ENCODE measurements at regions not wholly inside any gene's neighbourhood (a gene's known extent, or its start where the extent isn't known, plus 50 kb on each side); places are given as distances from the start of the nearest gene placed in this dataset.

DNA sequence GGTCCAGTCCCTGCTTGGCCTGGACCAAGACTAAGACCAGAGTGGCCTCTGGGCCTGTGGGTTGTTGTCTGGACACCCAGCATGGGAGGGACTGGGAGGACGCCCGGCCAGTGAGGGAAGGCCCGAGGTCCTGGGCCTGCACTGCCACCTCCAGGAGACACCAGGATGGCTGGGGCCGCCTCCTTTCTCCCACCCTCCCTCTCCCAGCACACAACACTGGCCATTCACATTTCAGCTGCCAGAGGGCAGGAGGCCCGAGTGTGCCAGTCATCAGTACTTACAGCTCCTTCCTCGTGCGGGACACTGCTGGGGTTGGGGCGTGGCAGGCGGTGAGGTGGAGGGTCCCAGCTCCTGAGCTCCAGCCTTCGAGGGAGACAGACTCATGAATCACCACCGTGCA is 133.5 kb downstream of the ASB1 start:
- DNase-seq (ENCODE audit: low spot score), result no peak

DNA sequence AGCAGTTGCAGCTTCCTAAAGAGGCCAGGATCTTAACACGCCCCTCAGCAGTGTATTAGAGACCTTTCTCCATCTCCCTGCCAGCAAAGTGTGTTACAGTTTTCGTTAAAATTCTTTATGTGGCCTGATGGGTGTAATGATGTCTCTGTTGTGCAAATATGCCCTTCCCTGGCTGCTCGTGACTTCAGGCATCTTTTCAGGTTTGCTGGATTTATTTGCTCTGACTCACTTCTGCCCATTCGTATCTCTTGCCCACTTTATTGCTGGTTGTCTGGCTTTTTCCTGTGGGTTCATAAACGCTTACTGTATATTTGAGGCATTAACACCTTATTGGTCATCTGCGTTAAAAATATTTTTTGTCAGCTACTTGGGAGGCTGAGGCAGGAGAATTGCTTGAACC is 134.5 kb downstream of the ASB1 start:
- DNase-seq (ENCODE audit: low spot score), result no peak

GRCh38 chr2:238562446-238562845 is 135.7 kb downstream of the ASB1 start:
- no peak for DNase-seq (ENCODE audit: low spot score)

- DNase-seq (ENCODE audit: low spot score), result no peak
Measured at GRCh38 chr2:238563551-238563950, 136.8 kb downstream of the ASB1 start.

DNA sequence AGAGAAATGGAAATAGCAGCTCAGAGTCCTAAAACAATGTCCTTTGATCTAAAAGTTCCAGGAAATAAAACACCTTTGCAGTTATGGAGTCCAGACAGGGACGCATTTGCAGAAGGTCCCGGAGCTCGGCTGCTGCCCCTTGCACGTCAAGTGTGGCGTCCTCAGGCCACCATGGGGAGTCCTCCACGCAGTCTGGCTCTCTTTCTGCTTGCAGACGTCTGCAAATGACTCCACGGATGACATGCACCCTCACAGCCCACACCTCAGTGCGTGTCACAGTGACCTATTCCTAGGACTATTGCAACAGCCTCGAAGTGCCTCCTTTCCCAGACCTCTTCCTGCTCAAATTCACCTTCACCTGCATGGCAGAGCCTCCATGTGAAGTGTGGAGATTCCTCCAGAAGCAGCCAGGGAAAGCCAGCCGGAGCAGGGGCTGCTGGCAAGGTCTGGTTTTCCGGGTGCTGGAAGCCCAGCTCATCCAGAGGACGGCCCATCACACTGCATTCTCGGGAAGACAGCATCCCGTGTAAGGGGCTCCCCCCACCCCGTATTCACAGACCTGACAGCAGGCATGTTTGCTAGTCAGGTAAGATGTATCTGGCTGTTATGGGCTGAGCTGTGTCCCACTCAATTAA is 137.7 kb downstream of the ASB1 start:
- DNase-seq (ENCODE audit: low spot score), result no peak

DNA sequence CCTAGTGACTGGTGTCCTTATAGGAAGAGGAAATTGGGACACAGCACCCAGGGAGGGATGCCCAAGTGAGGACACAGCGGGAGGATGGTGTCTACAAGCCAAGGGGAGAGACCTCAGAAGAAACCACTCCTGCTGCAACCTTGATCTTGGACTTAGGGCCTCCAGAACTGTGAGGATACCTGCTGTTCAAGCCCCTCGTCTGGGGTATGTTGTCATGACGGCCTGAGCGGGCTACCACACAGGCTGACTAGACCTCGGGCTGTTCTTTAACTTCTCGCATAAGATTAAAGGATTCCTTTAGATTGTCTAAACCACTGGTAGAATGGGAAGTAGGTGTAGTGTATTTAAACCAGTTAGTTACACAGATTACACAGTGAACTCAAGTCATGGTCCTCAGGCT is 138.3 kb downstream of the ASB1 start:
- no peak for DNase-seq (ENCODE audit: low spot score)

- no peak for DNase-seq (ENCODE audit: low spot score)
Measured at GRCh38 chr2:238566001-238566645, 139.4 kb downstream of the ASB1 start.

DNA sequence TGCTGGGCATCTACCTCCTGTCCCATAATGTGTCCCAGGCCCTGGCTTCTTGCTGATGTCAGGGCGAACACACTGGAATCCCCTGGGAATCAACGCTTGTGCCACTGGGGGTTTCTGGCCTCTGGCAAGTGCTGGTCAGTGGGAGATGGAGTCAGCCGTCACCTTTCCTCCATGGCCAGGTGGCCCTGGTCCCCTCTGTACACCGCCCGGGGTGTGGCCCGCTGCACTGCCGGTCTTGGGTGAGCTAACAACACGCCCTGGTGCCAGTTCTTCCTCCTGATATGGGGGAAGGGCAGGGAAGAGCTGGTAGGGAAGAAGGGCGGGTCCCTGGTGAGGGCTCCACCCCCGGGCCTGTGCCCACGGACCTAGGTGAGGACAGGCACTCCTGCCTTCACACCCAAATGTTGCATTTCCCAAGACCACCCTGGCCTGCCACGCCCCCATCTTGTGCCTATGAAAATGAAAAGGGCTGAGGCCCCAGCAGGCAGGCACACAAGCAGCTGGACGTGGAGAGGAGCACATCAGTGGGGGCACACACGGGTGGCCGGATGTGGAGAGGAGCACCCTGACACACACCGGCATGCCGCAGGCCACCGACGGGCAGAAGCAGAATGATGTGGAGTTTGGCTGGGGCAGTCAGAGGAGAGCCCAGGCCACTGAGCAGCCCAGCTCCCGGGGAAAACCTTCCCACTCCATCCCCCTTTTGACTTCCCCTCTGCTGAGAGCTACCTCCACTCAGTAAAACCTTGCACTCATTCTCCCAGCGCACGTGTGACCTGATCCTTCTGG is 140.5 kb downstream of the ASB1 start:
- DNase-seq (ENCODE audit: low spot score), result no peak

GRCh38 chr2:238567996-238568395 is 141.3 kb downstream of the ASB1 start:
- DNase-seq (ENCODE audit: low spot score), result no peak

GRCh38 chr2:238568455-238569440 is 142.0 kb downstream of the ASB1 start:
- DNase-seq (ENCODE audit: low spot score), result no peak

DNA sequence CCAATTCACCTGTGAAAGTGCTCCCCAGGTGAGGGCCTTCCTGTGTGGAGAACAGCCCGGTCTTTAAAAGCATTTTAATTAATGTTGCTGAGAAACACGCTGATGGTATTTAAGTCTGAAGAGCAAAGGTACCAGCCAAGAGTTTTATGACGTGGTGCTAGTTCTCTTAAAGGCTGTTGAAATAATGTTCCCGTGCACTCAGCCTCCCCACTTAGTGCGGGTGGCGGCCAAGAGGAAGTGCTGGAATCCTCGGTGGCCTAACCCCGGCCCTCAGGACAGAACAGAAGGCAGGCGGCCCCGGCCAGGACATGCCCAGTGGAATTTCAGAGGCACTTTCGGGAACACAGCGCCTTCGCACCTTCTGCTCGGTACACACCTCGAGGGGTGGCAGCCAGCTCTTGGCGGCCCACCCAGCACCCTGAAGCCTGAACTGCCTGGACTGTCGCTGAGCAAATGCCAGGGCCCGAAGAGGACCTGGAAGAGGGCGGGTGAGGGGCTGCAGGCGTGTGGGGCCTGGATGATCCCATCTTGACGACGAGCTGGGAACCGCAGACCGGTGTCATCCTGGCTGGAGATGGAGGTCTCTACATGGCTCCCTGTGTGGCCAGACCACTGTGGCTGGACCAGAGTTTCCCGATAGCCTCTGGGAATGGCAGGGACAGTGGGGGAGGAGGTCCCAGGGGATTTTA is 142.9 kb downstream of the ASB1 start:
- no peak for DNase-seq (ENCODE audit: low spot score)

GRCh38 chr2:238570391-238570790 is 143.7 kb downstream of the ASB1 start:
- no peak for DNase-seq (ENCODE audit: low spot score)

GRCh38 chr2:238570926-238571325 is 144.2 kb downstream of the ASB1 start:
- DNase-seq (ENCODE audit: low spot score), result no peak

- DNase-seq (ENCODE audit: low spot score), result peak; percentile 62
Measured at GRCh38 chr2:238571661-238572372, 145.1 kb downstream of the ASB1 start.

GRCh38 chr2:238573065-238573778 is 146.5 kb downstream of the ASB1 start:
- no peak for DNase-seq (ENCODE audit: low spot score)

- no peak for DNase-seq (ENCODE audit: low spot score)
Measured at GRCh38 chr2:238573916-238574315, 147.2 kb downstream of the ASB1 start.

DNA sequence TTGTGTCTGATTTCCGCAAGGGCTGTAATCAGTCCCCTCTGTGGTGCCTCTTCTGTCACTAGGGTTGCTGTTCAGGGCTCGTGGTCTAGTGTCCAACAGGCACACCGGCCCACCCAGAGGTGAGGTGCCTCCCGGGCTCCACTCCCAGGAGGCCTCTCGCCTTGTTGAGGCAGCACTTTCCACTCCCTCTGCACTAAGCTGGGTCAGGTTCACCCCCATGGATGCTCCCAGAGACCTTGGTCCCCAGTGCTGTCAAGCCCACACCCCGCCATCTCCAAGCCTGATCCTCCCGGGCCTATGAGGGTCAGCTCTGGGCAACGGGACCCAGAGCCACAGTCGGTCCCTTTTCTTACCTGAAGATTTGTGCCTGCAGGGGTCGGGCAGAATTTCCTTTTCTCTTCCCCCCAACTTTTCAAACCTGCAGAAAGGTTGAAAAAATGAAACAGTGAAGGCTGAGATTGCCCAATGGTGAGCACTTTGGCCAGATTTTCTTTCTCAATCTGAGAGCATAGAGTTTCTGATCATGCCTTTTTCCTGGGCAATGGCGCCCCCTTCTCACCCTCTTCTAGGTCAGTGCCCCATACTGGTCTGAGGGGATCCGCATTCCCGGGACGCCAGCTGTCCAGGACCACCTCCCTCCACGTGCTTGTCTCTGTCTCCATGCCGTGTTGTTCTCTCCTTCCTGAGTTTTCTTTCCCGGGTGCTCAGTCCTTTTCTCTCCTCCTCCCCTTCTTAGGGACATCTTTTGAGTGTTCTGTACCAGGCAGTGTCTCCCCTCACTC is 148.0 kb downstream of the ASB1 start:
- no peak for DNase-seq (ENCODE audit: low spot score)

- no peak for DNase-seq (ENCODE audit: low spot score)
Measured at GRCh38 chr2:238576674-238577073, 149.9 kb downstream of the ASB1 start.

DNA sequence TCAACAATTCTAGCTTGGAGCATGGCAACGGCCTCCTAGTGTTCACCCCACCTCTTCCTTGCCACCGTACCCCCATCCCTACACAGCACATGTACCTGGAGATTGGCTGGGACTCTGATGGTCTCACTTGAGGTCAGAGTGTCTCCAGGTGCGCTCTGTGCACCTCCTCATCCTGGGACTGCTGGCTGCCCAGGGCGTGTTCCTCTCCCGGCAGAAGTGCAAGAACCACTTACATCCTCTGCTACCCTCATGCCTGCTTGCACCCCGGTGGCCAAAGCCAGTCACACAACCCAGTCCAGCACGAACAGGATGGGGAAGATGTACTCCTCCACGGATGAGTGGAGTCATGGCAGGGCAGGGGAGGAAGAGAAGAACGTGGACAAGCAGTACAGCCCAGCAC is 151.5 kb downstream of the ASB1 start:
- no peak for DNase-seq (ENCODE audit: low spot score)

All from umbilical cord (tissue), 1 donor.